GM12878 (cell line): ENCODE measurements at regions not wholly inside any gene's neighbourhood (a gene's known extent, or its start where the extent isn't known, plus 50 kb on each side); places are given as distances from the start of the nearest gene placed in this dataset.

Experiments used
- BCLAF1 ChIP-seq: fragments of 450-650 bp; IDR thresholded peaks from 2 replicates; pipeline ENCODE4 v1.6.1; 2017; ENCODE audit warnings: antibody characterized with exemption, mild to moderate bottlenecking, moderate library complexity
- FOXM1 ChIP-seq: IDR thresholded peaks from 2 replicates; pipeline ENCODE4 v1.6.1; 2012; ENCODE audit warnings: low read depth, mild to moderate bottlenecking, inconsistent platforms, low read length, moderate library complexity
- KLF5 ChIP-seq: fragments of 450-650 bp; IDR thresholded peaks from 2 replicates; pipeline ENCODE4 v1.6.1; 2014; ENCODE audit warnings: mild to moderate bottlenecking; ENCODE audit not compliant: partially characterized antibody
- MEF2B ChIP-seq: fragments of 450-650 bp; IDR thresholded peaks from 2 replicates; pipeline ENCODE4 v1.6.1; 2018; ENCODE audit warnings: mild to moderate bottlenecking, moderate library complexity; ENCODE audit not compliant: partially characterized antibody, poor library complexity, severe bottlenecking
- POLR2A ChIP-seq: IDR thresholded peaks from 2 replicates; pipeline ENCODE4 v1.6.1; 2011; ENCODE audit warnings: low read depth, mild to moderate bottlenecking, low read length
- RFX5 ChIP-seq: IDR thresholded peaks from 2 replicates; pipeline ENCODE4 v1.6.1; 2011; ENCODE audit warnings: low read depth, low read length, improper control_type of control experiment
- SREBF2 ChIP-seq: IDR thresholded peaks from 2 replicates; pipeline ENCODE4 v1.6.1; 2012; ENCODE audit warnings: mild to moderate bottlenecking, low read length
- SRF ChIP-seq, 2 experiments: IDR thresholded peaks; 2 replicates each; pipeline ENCODE4 v1.6.1; 2011; ENCODE audit warnings: low read depth in 2 of 2, low read length in 2 of 2, mild to moderate bottlenecking in 1 of 2, moderate library complexity in 1 of 2
- ZSCAN29 ChIP-seq: fragments of 450-650 bp; IDR thresholded peaks from 2 replicates; pipeline ENCODE4 v1.6.1; 2017; ENCODE audit warnings: mild to moderate bottlenecking, moderate library complexity
- TF ChIP-seq, protein P1 (sequence below): fragments of 450-650 bp; formaldehyde crosslinking; IDR thresholded peaks from 2 replicates; pipeline ENCODE4 v1.4.0; 2020; ENCODE audit warnings: mild to moderate bottlenecking, moderate library complexity
- TF ChIP-seq, protein P2 (sequence below): fragments of 450-650 bp; IDR thresholded peaks from 2 replicates; pipeline ENCODE4 v1.6.1; 2018; ENCODE audit warnings: mild to moderate bottlenecking, low read depth, moderate library complexity; ENCODE audit not compliant: partially characterized antibody
- TF ChIP-seq, protein P3 (sequence below): fragments of 450-650 bp; formaldehyde crosslinking; IDR thresholded peaks from 2 replicates; pipeline ENCODE4 v1.4.0; 2022; ENCODE audit warnings: mild to moderate bottlenecking, moderate library complexity

DNA sequence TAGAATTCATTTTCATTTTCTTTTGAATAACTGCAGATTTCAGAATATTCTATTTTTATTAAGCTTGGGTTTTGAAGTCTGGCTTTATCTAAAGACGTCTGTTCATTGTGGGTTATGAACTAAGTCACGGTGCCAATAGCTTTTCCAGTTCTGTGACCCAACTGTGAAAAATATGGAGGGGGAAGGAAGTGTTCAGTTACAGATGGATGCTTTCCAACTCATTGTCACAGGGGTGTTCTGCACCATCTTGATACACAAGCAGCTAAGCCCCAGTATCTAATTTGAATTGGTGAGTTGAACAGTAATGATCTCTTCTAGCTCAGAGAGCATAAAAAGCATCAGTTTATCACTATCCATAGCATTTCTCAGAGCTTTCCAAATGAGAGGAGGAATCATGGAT lies 710.6 kb downstream of the EDEM1 start (continued):
- TF ChIP-seq RFX5 (no peak), MEF2B (no peak), BCLAF1 (no peak), SREBF2 (no peak), SRF (IDR thresholded peaks at IDR 0.05; ENCODE audit: low read depth in 2 of 2, low read length in 2 of 2) (no peak), FOXM1 (no peak), KLF5 (no peak), ZSCAN29 (no peak), POLR2A (no peak)
- TF ChIP-seq, protein P1, sequence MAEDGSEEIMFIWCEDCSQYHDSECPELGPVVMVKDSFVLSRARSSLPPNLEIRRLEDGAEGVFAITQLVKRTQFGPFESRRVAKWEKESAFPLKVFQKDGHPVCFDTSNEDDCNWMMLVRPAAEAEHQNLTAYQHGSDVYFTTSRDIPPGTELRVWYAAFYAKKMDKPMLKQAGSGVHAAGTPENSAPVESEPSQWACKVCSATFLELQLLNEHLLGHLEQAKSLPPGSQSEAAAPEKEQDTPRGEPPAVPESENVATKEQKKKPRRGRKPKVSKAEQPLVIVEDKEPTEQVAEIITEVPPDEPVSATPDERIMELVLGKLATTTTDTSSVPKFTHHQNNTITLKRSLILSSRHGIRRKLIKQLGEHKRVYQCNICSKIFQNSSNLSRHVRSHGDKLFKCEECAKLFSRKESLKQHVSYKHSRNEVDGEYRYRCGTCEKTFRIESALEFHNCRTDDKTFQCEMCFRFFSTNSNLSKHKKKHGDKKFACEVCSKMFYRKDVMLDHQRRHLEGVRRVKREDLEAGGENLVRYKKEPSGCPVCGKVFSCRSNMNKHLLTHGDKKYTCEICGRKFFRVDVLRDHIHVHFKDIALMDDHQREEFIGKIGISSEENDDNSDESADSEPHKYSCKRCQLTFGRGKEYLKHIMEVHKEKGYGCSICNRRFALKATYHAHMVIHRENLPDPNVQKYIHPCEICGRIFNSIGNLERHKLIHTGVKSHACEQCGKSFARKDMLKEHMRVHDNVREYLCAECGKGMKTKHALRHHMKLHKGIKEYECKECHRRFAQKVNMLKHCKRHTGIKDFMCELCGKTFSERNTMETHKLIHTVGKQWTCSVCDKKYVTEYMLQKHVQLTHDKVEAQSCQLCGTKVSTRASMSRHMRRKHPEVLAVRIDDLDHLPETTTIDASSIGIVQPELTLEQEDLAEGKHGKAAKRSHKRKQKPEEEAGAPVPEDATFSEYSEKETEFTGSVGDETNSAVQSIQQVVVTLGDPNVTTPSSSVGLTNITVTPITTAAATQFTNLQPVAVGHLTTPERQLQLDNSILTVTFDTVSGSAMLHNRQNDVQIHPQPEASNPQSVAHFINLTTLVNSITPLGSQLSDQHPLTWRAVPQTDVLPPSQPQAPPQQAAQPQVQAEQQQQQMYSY (CRISPR knock-in tag): no peak
- TF ChIP-seq, protein P2, sequence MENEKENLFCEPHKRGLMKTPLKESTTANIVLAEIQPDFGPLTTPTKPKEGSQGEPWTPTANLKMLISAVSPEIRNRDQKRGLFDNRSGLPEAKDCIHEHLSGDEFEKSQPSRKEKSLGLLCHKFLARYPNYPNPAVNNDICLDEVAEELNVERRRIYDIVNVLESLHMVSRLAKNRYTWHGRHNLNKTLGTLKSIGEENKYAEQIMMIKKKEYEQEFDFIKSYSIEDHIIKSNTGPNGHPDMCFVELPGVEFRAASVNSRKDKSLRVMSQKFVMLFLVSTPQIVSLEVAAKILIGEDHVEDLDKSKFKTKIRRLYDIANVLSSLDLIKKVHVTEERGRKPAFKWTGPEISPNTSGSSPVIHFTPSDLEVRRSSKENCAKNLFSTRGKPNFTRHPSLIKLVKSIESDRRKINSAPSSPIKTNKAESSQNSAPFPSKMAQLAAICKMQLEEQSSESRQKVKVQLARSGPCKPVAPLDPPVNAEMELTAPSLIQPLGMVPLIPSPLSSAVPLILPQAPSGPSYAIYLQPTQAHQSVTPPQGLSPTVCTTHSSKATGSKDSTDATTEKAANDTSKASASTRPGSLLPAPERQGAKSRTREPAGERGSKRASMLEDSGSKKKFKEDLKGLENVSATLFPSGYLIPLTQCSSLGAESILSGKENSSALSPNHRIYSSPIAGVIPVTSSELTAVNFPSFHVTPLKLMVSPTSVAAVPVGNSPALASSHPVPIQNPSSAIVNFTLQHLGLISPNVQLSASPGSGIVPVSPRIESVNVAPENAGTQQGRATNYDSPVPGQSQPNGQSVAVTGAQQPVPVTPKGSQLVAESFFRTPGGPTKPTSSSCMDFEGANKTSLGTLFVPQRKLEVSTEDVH: no peak
- TF ChIP-seq, protein P3, sequence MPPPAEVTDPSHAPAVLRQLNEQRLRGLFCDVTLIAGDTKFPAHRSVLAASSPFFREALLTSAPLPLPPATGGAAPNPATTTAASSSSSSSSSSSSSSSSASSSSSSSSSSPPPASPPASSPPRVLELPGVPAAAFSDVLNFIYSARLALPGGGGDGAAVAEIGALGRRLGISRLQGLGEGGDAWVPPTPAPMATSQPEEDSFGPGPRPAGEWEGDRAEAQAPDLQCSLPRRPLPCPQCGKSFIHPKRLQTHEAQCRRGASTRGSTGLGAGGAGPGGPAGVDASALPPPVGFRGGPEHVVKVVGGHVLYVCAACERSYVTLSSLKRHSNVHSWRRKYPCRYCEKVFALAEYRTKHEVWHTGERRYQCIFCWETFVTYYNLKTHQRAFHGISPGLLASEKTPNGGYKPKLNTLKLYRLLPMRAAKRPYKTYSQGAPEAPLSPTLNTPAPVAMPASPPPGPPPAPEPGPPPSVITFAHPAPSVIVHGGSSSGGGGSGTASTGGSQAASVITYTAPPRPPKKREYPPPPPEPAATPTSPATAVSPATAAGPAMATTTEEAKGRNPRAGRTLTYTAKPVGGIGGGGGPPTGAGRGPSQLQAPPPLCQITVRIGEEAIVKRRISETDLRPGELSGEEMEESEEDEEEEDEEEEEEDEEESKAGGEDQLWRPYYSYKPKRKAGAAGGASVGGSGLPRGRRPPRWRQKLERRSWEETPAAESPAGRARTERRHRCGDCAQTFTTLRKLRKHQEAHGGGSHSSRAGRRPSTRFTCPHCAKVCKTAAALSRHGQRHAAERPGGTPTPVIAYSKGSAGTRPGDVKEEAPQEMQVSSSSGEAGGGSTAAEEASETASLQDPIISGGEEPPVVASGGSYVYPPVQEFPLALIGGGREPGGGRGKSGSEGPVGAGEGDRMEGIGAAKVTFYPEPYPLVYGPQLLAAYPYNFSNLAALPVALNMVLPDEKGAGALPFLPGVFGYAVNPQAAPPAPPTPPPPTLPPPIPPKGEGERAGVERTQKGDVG: no peak
